NCI-H82 (cell line): ENCODE measurements at regions not wholly inside any gene's neighbourhood (a gene's known extent, or its start where the extent isn't known, plus 50 kb on each side); places are given as distances from the start of the nearest gene placed in this dataset.
"Not testable (repeated sequence)": the region's sequence is repeated elsewhere in the genome, so short reads cannot be mapped to it uniquely, and the experiment has no call there.

Experiments
- DNase-seq: peaks from one replicate; lab custom pipeline; 2025; lab: John Stamatoyannopoulos, UW

- DNase-seq: no peak
These were observed 220.9 kb upstream of the KCNK2 start for GRCh38 chr1:214861615-214862014.

- no peak for DNase-seq
These were observed 220.1 kb upstream of the KCNK2 start for GRCh38 chr1:214862421-214862820.

DNA sequence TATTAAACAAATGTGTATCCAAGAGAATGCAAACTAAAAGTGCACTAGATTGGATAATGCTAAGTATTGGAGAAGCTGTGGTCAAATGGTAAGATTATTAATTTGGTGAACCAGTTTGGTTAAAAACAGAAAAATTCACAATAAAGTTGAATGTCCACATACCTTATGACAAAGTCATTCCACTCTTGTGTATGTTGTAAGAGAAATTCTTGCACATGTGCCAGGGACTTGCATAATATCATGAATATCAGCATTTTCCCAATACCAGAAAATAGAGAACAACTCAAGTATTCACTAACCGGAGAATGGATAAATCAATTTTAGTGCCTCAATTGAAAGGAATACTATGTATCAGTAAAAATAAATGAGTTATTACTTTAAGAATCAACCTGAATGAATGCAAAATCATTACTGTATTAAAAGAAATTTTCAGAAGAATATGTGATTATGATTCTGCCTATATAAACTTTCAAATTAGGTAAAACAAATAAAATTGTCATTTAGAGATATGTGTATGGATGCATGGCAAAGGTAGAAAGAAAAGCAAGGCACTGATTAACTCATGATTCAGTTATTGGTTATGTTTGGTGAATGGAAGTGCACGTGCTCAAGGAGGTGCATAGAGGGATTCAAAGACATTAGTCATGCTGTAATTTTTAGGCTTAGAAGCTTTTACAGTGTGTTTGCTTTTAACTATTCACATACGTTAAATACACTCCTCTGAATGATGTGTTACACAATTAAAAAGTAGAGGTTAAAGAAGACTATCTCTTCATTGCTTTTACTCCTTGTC lies 217.4 kb upstream of the KCNK2 start:
- DNase-seq: no peak

DNA sequence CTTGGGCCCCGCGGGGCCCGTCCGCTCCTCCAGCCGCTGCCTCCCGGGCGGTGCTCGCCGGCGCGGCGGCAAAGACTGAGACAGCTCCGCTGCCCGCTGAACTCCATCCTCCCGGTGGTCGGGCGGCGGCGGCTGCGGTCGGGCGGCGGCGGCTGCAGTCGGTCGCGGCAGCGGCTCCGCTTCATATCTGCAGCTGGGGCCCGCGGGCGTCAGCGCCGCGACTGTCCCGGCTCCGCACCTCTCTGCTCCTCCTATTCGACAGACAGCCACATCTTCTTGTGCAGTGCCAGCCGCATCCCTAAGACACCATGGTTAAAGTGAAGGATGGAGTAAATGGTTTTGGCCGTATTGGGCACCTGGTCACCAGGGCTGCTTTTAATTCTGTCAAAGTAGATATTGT lies 212.1 kb upstream of the KCNK2 start:
- DNase-seq: not testable (repeated sequence)

DNA sequence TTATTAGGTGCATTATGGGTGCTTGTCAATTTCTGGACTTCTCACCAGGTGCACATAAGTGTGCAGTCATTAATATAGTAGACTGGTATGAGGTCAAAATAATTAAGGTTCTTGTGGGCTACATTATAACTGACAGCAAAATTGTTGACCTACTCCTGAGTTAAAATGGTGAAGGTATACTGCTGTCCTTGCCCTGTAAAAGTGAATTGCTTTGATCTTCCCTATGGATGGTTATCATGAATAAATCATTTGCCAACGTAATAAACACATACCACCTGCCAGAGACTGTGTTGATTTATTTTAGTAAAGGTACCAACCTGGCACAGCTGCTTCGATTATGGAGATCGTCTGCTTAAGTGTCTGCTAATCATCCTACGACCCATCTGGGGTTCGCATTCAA lies 201.6 kb upstream of the KCNK2 start:
- no peak for DNase-seq

DNA sequence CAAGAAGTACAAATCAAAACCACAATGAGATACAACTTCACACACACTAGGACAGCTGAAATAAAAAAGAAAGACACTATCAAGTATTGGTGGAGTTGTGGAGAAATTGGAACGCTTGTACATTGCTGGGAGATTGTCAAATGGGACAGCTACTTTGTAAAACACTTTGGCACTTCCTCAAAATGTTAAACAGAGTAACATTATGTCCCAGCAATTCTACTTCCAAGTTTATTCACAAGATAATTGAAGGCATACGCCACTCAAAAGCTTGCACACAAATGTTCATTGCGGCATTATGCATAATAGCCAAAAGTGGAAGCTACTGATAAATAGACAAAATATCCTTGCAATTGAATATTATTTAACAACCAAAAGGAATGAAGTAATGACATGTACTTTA lies 199.9 kb upstream of the KCNK2 start:
- no peak for DNase-seq

DNA sequence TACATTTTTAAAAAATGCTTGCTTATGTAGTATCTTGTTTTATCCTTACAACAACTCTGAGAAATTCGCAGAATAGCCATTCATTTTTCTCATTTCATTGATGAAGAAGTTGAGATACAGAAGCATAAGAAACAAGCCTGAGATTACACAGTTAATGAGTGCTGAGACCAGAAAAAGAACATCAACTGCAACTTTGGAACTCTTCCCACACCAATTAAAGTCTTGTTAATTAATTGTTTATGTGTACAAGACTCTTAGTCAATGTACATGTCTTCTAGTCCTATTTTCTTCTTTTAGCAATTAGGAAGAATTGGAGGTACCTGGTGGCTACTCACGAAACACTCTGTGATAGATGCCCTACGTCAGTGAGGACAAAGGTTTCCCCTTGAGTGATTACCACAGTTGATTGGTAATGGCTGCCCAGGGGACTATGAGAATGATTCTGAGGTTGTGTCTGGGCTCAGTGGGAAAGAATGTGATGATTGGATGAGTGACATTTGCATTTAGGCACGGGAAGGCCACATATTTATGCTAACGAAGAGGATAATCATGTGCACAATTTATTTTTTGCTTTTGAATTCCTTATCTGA lies 187.4 kb upstream of the KCNK2 start:
- no peak for DNase-seq

GRCh38 chr1:214896921-214897320 lies 185.6 kb upstream of the KCNK2 start:
- no peak for DNase-seq

DNA sequence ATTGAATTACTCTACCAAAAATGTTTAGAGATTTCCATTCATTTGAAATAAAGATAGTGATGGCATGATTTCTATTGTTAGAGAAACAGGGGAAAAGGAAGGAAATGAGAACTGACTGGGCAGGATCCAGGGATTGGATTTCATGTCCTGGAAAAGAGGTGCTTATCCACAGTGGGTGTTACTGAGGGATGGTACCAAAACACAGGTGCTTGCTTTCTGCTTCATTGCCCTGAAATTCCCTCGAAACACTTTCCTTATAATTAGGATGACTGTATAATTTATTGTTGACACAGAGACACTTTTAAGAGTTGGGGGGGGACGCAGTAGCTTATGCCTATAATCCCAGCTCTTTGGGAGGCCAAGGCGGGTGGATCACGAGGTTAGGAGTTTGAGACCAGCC lies 185.0 kb upstream of the KCNK2 start:
- DNase-seq: no peak

- no peak for DNase-seq
These were observed 184.4 kb upstream of the KCNK2 start for GRCh38 chr1:214898161-214898560.

- no peak for DNase-seq
These were observed 183.8 kb upstream of the KCNK2 start for GRCh38 chr1:214898718-214899117.

GRCh38 chr1:214899908-214900460 lies 182.6 kb upstream of the KCNK2 start:
- no peak for DNase-seq

- DNase-seq: no peak
These were observed 181.9 kb upstream of the KCNK2 start for GRCh38 chr1:214900590-214900989.

GRCh38 chr1:214901718-214902117 lies 180.8 kb upstream of the KCNK2 start:
- no peak for DNase-seq

DNA sequence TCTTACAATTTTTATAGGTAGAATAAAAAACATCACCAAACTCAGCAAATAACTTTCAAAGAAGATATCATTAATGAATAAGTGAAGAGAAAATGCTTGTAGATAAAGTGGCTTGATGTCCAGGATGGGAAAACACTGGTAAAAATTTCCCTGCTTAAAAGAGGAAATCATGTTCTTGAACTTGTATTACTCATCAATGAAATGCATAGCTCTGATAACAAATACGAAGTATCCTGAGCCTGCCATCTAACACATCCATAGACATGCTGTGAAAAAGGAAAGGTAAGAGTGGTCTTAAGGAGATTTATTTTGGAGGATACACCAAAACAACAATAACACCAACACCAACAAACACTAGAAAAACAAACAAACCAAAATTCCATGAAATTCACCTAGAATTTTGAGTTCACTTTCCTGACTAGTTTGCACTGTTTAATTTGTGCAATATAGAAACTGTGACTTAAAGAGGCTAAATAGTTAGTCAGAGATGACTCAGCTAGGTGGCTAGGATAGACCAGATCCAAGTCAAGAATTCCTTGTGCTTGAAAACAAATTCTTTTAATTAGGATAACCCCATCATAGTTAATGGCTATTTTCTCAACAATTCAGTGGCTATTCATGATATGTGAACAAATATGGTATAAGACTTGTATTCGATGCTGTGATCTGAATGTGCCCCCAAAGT lies 179.8 kb upstream of the KCNK2 start:
- DNase-seq: no peak

- DNase-seq: no peak
These were observed 170.4 kb upstream of the KCNK2 start for GRCh38 chr1:214912127-214912526.

- DNase-seq: peak; percentile 87
These were observed 168.6 kb upstream of the KCNK2 start for GRCh38 chr1:214913966-214914365.

GRCh38 chr1:214917081-214917635 lies 165.4 kb upstream of the KCNK2 start:
- peak; percentile 59 for DNase-seq

- DNase-seq: no peak
These were observed 163.8 kb upstream of the KCNK2 start for GRCh38 chr1:214918745-214919144.

DNA sequence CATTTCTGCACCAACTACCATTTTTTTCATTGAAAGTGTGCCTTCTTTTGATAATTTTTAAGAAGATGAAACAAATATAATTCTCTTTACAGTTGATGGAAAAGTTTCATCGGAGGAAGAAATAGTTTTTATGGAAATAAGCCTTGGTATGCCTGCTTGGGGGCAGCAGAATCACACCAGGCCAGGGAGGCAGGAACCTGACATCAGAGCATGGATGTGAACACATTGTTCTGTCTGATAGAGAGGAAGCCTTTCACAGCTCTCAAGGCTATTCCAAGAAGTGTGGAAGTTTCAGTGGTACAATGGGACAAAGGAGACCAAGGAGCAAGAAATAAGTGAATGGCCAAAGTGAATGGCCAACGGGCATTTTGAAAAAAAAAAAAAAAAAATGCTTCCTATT lies 162.2 kb upstream of the KCNK2 start:
- DNase-seq: no peak

- peak; percentile 20 for DNase-seq
These were observed 159.1 kb upstream of the KCNK2 start for GRCh38 chr1:214923278-214923915.

GRCh38 chr1:214927796-214928195 lies 154.7 kb upstream of the KCNK2 start:
- no peak for DNase-seq
